OCI-M2 (cell line): ENCODE measurements at regions not wholly inside any gene's neighbourhood (a gene's known extent, or its start where the extent isn't known, plus 50 kb on each side); places are given as distances from the start of the nearest gene placed in this dataset.
"Not testable (repeated sequence)": the region's sequence is repeated elsewhere in the genome, so short reads cannot be mapped to it uniquely, and the experiment has no call there.

Experiments used
- DNase-seq: peaks from one replicate; lab custom pipeline; 2025; ENCODE audit not compliant: unreplicated experiment; lab: John Stamatoyannopoulos, UW

DNA sequence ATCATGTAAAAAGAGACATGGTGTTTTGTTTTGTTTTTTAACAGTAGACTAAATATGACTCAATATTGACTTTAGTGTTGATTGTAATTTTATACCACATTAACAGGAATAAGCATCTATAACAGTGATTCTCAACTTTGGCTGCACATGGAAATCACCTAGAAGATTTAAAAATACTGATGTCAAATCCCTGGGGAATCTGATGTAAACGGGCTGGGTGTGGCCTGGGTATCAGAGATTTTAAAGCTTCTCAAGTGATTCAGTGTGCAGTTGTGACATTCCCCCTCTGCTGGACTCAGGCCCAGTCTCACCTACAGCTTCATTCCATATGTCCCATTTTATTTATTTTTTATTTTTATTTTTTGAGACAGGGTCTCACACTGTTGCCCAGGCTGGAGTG is 82.8 kb upstream of the ATP8B1 start:
- DNase-seq, result no peak

DNA sequence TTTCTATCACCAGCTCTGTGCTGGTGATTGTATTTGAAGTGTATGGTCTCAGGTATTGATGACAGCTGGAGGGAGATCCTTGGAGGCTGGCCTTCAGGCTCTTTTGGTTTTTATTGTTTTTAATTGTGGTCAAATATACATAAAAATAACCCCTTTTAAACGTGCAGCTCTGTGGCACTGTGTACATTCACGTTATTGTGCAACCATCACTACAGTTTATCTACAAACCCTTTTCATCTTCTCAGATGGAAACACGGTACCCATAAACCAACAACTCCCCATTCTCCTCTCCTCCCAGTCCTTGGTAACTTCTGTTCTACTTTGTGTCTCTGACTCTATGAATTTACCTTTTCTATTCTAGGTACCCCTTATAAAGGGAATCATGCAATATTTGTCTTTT is 79.3 kb upstream of the ATP8B1 start:
- no peak for DNase-seq

DNA sequence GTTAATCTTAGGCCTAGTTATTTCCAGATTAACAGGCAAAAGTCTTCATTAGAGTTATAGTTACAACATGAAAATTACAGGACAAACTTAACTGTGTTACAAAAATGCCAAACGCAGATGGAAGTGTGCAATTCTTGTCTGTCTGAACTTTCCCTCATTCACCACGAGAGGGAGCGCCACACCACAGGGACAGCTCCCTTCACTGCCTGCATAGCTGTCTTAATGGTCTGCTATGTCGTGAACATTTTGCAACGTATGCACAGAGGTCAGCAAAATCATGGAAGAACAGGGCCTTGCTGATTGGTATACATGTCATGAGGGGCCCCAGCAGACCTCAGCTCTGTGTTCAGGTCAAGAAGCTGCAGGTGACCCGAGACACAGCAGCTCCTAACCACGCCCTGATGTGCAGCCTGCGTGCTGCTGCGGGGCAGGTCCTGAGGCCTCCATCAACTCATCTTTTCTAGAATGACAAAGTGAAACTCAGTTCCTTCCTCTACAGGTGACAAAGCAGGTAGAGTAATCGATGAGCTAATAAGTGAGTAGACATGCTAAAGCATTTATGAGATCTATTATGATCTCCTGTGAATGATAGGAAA is 78.8 kb upstream of the ATP8B1 start:
- peak; percentile 11 for DNase-seq

DNA sequence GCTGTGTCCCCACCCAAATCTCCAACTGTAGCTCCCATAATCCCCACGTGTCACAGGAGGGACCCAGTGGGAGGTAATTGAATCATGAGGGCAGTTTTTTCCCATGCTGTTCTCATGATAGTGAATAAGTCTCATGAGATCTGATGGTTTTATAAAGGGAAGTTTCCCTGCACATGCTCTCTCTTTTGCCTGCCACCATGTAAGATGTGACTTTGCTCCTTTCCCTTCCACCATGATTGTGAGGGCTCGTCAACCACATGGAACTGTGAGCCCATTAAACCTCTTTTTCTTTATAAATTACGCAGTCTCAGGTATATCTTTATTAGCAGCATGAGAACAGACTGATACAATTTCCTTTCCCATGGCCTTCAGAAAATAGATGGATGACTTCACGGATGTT is 76.8 kb upstream of the ATP8B1 start:
- not testable (repeated sequence) for DNase-seq

DNA sequence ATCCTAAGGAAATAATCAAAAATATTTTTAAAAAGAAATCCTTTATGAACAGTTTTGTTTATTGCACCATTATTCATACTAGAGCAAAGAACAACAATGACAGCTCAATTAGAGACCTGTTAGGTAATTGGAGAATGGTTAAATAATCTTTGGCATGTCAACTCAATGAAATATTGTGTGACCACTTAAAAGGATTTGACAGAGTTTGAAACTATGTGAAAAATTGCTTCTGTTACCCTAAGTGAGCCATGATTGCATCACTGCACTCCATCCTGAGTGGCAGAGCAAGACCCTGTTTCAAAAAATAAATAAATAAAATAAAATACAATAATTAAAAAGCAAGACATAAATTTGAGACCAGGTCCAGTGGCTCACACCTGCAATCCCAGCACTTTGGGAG is 66.1 kb upstream of the ATP8B1 start:
- DNase-seq, result no peak

DNA sequence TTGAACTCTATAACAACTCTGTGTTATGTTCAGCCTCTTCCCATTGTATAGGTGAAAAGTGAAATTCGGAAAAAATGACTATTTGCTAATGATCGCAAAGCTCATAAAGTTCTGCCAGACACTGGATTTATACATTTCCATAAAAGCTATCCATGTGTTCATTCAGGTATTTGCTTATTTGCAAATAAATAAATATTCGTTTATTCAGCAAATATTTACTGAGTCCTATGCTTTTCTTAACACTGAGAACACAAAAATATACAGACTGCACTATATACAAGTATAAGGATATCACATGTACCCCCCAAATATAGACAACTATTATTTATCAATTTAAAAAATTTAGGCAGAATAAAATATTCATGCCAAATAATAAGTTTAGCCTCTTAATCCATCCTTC is 63.2 kb upstream of the ATP8B1 start:
- no peak for DNase-seq

DNA sequence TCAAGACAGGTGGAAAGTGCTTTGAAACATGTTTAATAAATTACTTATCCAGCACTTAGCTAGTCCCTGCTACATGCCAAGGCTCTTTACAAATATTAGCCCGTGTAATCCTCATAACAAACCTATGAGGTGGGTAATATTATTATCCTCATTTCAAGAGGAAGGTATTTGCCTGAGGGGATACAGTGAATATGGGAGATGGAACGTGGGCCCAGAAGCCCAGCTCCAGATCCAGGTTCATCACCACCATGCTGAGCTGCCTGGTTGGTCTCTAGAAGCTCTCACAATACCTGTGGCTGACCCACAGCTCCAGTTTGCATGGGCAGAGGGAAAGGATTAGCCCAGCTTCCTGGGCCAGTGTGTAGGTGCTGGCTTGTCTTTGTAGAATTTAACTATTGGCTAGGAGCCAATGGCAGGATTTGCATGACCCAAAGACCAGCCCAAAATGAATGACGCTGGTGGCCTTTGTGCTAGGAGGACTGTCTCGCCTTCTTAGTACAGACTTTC is 61.6 kb upstream of the ATP8B1 start:
- DNase-seq, result no peak

DNA sequence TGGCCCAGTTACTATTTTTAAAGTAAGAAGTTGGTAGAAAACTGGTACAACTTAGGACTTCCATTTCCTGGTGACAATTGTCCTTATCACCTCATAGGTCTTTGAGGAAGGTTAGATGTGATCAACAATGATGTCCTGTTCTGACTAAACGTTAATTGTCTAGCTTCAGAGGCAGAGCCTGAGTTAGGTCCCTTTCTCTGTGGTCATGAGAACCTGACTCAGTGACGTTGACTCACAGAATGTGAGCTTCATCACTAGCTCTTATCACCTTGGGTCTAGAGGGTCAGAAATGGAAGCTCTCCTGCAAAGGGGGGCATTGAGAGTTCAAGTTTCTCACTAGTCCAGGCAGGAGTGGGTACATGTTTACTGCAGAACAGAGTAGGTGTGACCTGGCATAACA is 60.6 kb upstream of the ATP8B1 start:
- DNase-seq, result no peak

DNA sequence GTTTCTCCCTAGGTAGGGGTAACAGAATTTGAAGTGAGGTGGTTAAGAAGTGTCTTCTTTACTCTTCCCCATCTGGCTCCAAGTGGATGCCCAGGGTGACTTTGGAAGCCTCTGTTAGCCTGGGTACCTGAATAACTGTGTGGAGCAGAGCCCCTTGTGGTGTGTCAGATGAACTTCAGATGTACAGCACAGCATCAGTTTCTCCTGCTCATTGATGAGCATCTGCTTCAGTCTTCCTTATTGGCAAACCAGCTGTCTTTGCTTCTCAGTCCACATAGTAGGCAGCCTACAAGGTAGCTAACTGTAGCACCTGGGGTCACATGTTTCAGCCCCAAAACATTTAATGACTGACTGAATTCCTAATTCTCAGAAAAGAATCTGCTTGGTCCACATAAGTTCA is 56.2 kb upstream of the ATP8B1 start:
- DNase-seq, result no peak

DNA sequence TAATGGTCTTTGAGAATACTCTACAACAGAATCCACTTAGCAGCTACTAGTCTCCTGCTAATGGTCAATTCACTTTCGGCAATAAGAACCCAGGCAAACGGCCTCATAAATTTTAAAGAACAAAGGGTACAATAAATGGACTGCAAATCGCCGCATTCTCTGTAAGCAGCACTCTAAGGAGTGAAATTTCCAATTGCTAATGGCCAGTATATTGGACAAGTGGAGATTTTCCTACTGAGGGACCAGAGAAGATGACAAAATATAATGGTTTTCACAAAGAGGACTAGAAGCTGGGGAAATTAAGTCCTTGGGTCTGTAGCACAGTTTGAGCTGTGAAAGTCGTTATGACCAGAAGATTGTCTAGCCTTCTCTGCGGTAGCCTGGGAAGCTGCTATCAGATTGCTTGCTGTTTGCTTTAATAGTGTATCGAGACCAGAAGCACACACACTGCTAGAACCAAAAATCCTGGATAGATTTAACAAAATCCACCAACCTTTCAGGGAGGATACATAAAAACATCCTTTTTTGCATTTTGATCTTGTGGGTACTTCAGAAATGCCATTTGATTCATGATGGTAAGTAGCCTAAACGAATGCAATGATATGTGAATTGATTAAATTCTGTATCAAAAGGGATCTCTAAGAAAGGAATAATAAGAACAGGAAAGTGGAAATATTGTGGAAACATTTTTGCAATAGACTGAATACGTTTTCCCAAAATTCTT is 53.6 kb upstream of the ATP8B1 start:
- no peak for DNase-seq

DNA sequence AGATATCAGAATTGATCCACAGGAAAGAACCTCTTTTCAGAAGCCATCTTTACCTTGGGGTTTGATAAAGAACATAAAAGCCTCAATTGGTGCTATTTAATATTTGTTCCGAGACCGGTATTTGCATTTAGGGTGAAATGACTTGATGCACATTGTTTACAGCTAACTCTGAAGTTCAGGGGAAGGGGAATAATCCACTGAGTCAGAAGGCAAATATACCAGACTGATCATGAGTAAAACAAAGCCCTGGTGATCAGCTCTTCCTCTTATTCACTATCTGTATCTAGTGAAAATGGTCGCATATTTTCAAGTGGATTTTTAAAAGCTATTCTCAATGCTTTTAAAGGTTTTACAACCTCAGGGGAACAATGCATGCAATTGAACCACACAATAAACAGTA is 53.0 kb upstream of the ATP8B1 start:
- DNase-seq, result no peak

DNA sequence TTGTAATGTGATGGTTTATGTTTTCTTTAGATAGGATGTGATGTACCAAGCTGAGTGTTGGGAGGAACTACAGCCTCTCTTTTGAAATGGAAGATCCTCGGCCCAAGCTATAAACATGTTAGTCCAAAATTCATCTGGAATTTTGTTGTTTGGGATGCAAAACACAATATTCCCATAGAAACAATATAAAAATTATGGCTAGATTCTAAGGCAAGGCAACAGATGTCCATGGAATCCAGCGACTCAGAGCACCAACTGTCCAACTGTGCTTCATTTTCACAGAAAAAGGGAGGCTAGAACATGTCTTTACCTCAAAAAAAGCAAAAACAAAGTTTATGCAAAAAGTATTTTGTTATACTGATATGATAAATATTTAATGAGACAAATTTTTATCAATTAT is 52.4 kb upstream of the ATP8B1 start:
- DNase-seq, result no peak

DNA sequence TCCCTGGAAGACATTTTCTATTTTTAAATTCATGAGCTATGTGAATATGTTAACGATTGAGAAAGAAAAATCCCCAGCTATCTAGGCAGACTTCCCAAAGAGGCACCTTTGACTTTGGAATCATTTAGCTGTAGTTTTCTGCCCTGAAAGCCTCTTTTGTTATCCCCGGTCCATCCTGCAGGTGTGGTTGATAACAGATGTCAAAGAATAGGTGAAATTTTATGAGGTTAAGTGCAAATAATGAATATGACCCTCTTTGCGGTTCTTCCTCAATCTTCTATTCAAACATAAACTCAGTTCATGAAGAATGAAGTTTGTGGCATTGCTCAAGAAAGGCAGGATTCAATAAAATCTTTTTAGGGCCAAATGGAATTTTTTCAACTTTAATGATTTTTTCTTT is 51.6 kb upstream of the ATP8B1 start:
- no peak for DNase-seq

DNA sequence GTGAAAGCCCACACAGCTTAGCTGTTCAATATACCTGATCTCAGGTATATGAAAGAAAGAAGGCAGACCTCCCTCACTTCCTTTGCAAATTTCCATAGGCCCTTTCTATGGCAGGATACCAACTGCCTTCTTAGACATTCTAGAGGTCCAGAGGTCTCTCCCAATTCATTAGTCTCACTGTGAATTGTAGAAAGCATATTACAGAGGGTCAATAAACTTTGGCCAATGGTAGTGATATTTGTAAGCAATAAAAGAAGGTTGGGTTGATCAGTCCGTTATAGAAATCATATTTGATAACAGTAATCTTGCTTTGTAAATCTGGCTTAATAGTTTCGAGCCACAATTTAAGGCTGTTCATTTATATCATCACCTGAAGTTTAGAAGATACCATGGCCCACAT is 50.7 kb upstream of the ATP8B1 start:
- no peak for DNase-seq

DNA sequence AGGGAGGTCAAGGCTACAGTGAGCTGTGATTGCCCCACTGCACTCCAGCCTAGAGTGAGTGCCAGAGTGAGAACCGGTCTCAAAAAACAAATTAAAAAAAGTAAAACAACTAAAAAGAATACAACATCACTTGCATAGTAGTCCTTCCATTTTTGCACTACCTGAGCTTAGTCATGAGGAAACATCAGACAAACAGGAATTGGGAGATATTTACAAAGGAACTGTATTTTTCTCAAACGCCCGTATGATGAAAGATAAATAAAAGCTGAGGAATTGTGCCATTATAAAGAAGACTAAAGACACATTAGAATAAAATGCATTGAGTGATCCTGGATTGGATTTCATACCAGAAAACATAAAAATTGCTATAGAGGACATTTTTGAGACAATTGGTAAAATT is 50.0 kb upstream of the ATP8B1 start:
- no peak for DNase-seq
